NK-92 treated with Interleukin-12 subunit alpha and Interleukin-12 subunit beta, amount 100 ng/mL, for 24 hours (cell line): ENCODE measurements at regions not wholly inside any gene's neighbourhood (a gene's known extent, or its start where the extent isn't known, plus 50 kb on each side); places are given as distances from the start of the nearest gene placed in this dataset.
"Not testable (repeated sequence)": the region's sequence is repeated elsewhere in the genome, so short reads cannot be mapped to it uniquely, and the experiment has no call there.

Source experiments
- DNase-seq: peaks from one replicate; lab custom pipeline; 2025; lab: John Stamatoyannopoulos, UW

- DNase-seq, result no peak
These were observed 131.4 kb upstream of the MYCN start for GRCh38 chr2:15808944-15809343.

- DNase-seq, result no peak
These were observed 130.9 kb upstream of the MYCN start for GRCh38 chr2:15809404-15809803.

- no peak for DNase-seq
These were observed 129.7 kb upstream of the MYCN start for GRCh38 chr2:15810477-15811150.

GRCh38 chr2:15811367-15811766 lies 129.0 kb upstream of the MYCN start:
- no peak for DNase-seq

GRCh38 chr2:15812187-15812780 lies 128.1 kb upstream of the MYCN start:
- DNase-seq, result no peak

GRCh38 chr2:15813481-15814266 lies 126.7 kb upstream of the MYCN start:
- no peak for DNase-seq

GRCh38 chr2:15814403-15814802 lies 125.9 kb upstream of the MYCN start:
- no peak for DNase-seq

- DNase-seq, result no peak
These were observed 125.4 kb upstream of the MYCN start for GRCh38 chr2:15814946-15815345.

GRCh38 chr2:15816226-15816625 lies 124.1 kb upstream of the MYCN start:
- DNase-seq, result no peak

- no peak for DNase-seq
These were observed 123.5 kb upstream of the MYCN start for GRCh38 chr2:15816674-15817406.

- DNase-seq, result no peak
These were observed 122.6 kb upstream of the MYCN start for GRCh38 chr2:15817748-15818147.

- no peak for DNase-seq
These were observed 122.0 kb upstream of the MYCN start for GRCh38 chr2:15818318-15818753.

- DNase-seq, result no peak
These were observed 121.5 kb upstream of the MYCN start for GRCh38 chr2:15818881-15819280.

GRCh38 chr2:15819562-15820256 lies 120.6 kb upstream of the MYCN start:
- DNase-seq, result no peak

- DNase-seq, result no peak
These were observed 120.1 kb upstream of the MYCN start for GRCh38 chr2:15820257-15820566.

GRCh38 chr2:15820927-15821326 lies 119.4 kb upstream of the MYCN start:
- no peak for DNase-seq

GRCh38 chr2:15822151-15823044 lies 118.0 kb upstream of the MYCN start:
- DNase-seq, result no peak

- DNase-seq, result no peak
These were observed 116.6 kb upstream of the MYCN start for GRCh38 chr2:15823459-15824396.

GRCh38 chr2:15824467-15824866 lies 115.9 kb upstream of the MYCN start:
- not testable (repeated sequence) for DNase-seq
